ENCODE measurements at regions not wholly inside any gene's neighbourhood (a gene's known extent, or its start where the extent isn't known, plus 50 kb on each side); places are given as distances from the start of the nearest gene placed in this dataset.

DNA sequence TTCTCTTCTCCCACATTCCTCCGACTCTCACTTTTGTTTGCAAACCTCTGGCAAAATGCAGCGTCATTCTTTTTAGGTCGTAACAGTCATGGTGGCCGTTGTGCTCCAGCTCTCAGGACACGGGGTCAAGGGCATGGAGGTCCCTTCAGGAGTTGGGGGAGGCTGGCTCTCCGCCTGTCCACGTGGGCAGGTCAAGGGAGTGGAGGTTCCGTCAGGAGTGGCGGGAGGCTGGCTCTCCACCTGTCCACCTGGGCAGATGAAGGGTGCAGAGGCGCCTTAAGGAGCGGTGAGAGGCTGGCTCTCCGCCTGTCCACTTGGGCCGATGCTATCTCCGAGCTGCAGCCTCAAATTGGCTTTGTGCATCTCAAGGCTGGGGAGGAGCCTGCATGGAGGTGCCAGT, 98.0 kb downstream of the ERMARD start:
- in situ Hi-C loops (cut with HindIII; ENCODE audit: low pct_unique_long_range_greater_than_20kb, low sequenced_read_pairs): no loop called here
- no peak for DNase-seq (ENCODE audit: low read depth, low spot score)

DNA sequence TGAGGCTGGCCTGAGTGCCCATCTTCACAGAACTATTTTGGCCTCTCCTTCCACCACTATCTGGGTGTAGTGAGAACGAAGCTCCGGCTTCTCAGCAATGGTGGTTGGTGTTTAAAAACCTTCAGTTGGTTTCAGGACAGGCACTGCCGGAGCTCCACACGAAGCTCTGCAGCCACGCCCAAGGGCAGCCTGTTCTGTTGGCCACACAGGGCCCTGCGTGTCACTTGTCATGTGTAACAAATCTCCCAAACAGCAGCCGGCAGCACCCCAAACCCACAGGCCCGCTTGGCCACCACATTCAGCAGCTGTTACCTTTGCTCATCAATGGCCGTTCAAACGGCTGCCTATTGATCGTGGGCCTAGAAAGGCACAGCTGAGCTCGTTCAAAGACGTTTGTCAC, 97.5 kb downstream of the ERMARD start:
- no peak for DNase-seq (ENCODE audit: low read depth, low spot score)
- in situ Hi-C loops (cut with HindIII; ENCODE audit: low pct_unique_long_range_greater_than_20kb, low sequenced_read_pairs): no loop called here

DNA sequence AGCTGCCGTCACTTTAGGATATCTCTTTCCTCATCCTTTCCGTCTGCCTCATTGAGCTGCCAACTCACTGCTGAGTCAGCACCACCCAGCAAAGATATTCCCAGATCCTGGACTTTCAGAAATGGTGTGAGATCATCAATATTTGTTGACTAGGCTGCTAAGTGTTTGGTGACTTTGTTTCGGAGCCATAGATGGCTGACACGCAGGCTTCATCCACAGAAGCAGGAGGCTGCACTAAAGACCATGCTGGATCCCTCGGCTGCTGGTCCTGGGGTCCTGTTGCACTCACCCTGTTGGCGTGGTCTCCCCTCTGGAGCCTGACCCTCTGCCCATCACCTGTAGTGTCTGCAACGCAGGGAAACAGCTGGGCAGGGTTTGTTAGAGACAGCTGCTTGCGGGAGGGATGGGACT, 96.5 kb downstream of the ERMARD start:
- in situ Hi-C loops (cut with HindIII; ENCODE audit: low pct_unique_long_range_greater_than_20kb, low sequenced_read_pairs): no loop called here
- no peak for DNase-seq (ENCODE audit: low read depth, low spot score)

DNA sequence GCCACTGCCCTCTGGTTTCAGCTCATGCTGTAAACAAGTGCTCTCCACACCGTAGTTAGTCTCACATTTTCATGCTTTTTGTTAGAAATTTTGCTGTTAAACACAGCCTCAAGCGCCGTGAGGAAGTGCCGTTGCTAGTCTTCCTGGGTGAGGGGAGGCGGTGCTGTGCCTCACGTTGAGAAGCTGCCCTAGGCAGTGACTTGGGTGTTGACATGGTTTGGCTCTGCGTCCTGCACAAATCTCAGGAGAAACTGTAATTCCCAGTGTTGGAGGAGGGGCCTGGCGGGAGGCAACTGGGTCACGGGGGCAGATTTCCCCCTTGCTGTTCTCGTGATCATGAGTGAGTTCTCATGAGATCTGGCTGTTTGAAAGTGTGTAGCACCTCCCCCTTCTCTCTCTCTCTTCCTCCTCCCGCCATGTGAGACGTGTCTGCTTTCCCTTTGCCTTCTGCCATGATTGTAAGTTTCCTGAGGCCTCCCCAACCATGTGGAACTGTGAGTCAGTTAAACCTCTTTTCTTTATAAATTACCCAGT, 95.8 kb downstream of the ERMARD start:
- peak; percentile 41 for DNase-seq (ENCODE audit: low read depth, low spot score)
- in situ Hi-C loops (cut with HindIII; ENCODE audit: low pct_unique_long_range_greater_than_20kb, low sequenced_read_pairs): no loop called here

DNA sequence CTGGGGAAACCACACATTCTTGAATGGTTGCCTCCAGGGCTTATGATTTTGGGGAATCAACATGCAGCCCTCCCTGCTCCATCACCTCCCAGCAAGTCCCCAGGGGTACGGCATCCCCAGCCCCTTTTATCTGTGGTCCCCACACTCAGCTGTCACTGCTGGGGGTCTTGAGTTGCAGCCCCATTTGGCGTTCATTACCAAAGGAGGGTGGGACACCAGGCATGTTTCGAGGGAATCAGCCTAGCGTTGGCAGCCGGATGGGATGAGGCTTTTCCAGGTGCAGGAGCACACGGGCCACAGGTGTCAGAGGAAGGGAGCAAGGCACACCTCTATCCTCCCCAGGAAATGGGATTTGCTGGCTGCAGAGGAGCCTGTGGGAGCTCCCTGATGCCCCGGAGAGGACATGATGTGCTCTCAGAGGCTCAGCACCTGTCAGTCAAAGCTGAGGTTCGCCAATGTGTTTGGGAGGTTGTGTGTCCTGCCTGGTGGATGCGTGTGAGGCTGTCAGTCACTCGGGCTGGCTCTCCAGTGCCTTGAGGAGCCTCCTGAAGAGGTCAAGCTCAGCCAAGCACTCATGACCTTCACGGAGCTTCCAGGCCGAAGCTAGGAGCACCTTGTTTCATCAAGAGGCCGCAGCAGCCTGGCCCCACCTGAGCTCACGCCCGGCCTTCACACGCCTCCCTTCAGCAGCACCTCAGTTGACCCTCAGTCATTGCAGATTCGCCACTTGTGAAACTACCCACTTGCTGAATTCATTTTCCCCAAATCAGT, 95.0 kb downstream of the ERMARD start:
- DNase-seq (ENCODE audit: low read depth, low spot score): no peak
- in situ Hi-C loops (cut with HindIII; ENCODE audit: low pct_unique_long_range_greater_than_20kb, low sequenced_read_pairs): no loop called here

DNA sequence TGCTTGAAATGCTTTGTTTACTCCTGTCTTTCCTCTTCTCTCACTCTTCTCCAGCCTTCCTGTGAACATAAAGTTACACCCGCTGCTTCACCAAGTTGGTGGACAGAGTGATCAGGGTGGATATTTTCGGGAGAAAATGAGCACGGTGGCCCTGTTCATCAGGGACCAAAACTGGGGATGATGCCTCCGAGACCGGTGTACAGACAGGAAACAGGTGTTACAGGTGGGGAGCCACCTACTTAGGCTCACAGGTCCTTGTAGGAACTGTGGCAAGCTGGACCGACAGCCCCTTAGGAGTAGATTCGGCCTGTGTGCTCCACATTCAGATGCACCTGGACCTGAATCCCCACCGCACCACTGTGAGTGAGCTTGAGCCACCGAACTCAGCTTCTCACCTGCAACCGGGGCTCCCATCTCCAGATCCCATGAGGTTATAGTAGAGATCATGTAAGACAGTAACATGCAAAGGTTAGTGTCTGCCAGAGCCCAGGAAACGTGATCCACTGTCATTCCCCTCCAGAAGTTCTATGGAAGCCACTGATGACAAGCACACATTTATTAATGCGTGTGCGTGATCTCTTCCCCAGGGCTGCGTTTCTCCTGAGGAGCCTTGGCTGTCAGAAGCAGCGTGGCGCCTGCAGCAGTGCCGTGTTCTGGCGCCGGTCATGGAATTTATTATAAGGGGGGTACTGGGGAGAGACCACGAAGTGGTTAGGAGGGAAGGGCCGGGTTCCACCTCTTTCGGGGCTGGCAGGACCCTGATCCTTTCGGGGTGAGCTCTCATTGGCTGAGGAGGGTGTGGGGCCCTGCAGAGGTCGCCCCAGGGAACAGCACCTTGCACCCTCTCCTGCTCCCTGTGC, 94.2 kb downstream of the ERMARD start:
- in situ Hi-C loops (cut with HindIII; ENCODE audit: low pct_unique_long_range_greater_than_20kb, low sequenced_read_pairs): no loop called here
- DNase-seq (ENCODE audit: low read depth, low spot score): no peak

DNA sequence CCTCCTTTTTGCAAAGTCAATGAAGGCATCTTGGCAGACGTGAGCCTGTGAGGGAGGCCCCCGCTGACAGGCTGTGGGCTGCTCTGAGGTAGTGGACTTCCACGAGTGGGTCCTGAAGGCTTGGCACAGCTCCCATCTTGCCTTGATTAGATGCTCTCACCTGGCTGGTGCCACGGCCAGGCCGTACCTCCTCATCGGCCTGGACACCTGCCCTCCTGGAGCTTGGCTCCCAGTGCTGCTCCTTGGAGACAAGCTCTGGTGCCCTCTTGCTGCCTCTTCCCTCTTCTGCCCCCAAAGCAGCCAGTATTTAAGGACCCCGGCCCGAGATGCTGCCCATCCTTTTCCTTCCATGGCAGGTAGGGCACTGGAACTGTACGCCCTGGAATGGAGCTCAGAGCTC, 93.5 kb downstream of the ERMARD start:
- in situ Hi-C loops (cut with HindIII; ENCODE audit: low pct_unique_long_range_greater_than_20kb, low sequenced_read_pairs): no loop called here
- DNase-seq (ENCODE audit: low read depth, low spot score): no peak

DNA sequence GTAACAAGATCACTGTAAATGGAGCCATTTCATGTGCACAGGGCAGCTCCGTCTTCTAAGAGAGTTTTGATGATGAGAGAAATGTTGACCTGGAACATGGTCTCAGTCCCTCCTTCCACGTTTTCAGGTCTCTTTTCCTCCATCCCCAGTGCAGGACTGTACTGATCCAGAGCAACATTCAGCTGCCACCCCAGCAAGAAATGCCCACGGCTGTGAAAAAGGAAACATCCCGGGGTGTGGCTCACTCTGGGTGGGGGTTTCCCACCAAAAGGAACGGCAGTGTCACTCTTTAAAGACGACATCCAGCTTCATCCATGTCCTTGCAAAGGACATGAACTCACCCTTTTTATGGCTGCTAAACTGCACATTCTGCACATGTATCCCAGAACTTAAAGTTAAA, 92.6 kb downstream of the ERMARD start:
- DNase-seq (ENCODE audit: low read depth, low spot score): no peak
- in situ Hi-C loops (cut with HindIII; ENCODE audit: low pct_unique_long_range_greater_than_20kb, low sequenced_read_pairs): no loop called here

DNA sequence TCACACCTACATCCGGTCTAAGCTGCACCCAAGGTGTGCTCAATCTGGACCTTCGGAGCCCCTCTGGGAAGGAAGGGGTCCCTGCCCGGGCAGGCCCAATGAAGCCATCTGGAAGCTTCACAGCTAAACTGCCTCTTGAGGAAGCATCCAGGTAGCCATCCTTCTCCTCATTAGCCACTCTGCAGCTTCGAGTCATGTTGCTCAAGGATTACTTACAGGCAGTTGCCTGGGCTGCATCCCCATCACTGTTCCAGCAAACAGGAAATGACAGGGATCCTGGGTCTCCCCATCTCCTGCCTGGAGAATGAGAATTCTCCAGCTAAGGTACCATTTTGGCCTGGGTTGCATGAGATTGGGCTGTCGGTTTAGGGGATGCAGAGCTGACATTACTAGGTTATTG, 91.7 kb downstream of the ERMARD start:
- in situ Hi-C loops (cut with HindIII; ENCODE audit: low pct_unique_long_range_greater_than_20kb, low sequenced_read_pairs): no loop called here
- no peak for DNase-seq (ENCODE audit: low read depth, low spot score)

DNA sequence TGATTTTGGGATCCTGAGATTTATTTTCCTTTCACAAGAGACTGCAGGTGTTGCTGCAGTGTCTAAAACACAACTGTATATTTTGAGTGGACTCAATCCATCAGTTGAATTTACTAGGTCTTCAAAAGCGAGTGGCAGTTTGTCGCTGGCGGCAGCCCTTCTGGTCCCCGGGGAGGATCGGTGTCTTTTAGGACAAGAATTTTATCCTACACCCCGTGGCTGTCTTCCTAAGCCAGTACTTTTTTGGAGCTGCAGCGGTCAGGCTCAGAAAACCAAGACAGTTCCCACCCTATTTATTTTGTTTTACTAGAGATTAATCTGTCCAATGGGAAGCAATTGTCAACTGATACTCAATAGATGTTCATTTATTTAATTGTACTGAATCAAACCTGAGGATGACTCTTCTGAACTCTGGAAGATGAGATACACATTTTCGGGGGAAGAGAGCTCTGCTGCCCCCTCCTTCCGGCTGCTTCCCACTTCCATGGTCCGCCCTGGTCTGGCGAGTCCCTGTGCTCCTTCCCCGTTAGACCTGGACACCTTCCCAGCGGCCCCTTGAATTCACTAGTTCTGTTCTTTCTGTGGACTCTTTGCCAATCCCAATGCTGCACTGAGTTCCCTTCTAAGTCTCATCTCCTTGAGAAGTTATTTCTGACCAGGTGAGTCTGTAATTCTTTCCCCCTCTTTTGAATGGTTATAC, 90.6 kb downstream of the ERMARD start:
- in situ Hi-C loops (cut with HindIII; ENCODE audit: low pct_unique_long_range_greater_than_20kb, low sequenced_read_pairs): no loop called here

DNA sequence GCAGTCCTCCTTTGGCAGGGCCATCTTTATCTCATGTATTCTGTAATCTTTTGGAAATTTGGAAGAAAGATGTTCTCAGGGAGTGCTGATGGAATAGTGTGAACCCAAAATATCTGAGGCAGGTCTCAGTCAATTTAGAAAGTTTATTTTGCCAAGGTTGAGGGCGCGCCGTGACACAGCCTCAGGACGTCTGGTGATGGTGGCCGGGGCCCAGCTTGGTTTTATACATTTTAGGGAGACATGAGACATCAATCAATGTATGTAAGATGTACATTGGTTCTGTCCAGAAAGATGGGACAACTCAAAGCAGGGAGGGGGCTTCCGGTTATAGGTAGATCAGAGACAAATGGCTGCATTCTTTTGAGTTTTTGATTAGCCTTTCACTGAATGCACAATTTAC, 89.8 kb downstream of the ERMARD start:
- in situ Hi-C loops (cut with HindIII; ENCODE audit: low pct_unique_long_range_greater_than_20kb, low sequenced_read_pairs): no loop called here
- no peak for DNase-seq (ENCODE audit: low read depth, low spot score)

More for the DNA sequence above, 90.6 kb downstream of the ERMARD start:
- no peak for DNase-seq (ENCODE audit: low read depth, low spot score)

DNA sequence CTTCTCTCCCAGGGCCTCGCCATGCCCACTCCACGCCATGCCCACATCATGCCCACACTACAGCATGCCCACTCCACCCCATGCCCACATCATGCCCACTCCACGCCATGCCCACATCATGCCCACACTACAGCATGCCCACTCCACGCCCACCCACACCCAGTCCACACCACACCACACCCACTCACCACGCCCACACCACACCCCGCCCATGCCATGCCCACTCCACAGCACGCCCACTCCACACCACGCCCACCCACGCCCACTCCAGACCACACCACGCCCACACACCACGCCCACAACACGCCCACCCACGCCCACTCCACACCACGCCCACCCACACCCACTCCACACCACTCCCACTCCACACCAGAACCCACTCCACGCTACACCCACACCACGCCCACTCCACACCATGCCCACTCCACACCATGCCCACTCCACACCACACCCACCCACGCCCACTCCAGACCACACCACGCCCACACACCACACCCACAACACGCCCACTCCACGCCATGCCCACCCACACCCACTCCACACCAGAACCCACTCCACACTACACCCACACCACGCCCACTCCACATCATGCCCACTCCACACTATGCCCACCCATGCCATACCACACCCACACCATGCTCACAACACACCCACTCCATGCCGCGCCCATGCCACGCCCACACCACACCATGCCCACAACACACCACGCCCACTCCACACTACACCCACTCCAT, 88.6 kb downstream of the ERMARD start:
- DNase-seq (ENCODE audit: low read depth, low spot score): no peak
- in situ Hi-C loops (cut with HindIII; ENCODE audit: low pct_unique_long_range_greater_than_20kb, low sequenced_read_pairs): no loop called here

DNA sequence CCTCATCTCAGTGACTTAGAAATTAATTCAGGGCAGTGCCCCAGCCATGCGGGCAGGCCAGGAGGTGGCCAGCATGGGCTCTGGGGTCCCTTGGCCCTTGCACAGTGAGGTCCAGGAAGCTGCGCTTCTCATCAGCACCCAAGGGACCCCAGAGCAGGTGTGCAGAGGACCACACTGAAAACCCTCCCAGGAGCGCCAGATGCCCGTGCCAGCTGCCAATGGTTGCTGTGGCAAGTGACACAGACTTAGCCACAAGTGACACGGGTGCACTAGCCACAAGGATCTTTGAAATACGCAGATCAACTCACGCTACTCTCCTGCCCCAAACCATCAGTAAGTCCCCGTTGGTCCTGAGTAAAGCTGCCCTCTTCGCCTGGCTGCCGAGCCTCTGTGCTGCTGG, 88.1 kb downstream of the ERMARD start:
- in situ Hi-C loops (cut with HindIII; ENCODE audit: low pct_unique_long_range_greater_than_20kb, low sequenced_read_pairs): no loop called here
- no peak for DNase-seq (ENCODE audit: low read depth, low spot score)

DNA sequence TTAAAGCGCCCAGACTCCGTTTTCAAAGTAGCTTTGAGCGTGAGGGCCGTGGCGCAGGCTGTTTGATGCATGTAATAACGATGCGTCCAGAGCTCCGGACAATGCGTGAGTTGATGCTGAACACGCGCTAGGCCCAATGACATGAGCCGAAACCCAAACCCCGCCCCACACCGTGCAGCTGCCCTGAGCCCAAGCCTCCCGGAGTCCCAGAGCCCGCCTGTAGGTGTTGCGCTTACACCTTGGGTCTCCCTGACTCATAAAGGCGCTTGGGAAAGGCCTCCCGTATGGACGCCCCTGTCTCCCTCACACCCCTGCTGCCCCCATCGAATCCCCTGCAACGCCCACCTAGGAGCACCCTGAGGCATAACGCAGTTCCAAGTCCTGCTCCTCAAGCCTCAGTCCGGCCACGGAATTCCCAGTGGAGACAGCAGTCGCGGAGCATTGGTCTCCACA, 87.6 kb downstream of the ERMARD start:
- in situ Hi-C loops (cut with HindIII; ENCODE audit: low pct_unique_long_range_greater_than_20kb, low sequenced_read_pairs): no loop called here
- DNase-seq (ENCODE audit: low read depth, low spot score): no peak

DNA sequence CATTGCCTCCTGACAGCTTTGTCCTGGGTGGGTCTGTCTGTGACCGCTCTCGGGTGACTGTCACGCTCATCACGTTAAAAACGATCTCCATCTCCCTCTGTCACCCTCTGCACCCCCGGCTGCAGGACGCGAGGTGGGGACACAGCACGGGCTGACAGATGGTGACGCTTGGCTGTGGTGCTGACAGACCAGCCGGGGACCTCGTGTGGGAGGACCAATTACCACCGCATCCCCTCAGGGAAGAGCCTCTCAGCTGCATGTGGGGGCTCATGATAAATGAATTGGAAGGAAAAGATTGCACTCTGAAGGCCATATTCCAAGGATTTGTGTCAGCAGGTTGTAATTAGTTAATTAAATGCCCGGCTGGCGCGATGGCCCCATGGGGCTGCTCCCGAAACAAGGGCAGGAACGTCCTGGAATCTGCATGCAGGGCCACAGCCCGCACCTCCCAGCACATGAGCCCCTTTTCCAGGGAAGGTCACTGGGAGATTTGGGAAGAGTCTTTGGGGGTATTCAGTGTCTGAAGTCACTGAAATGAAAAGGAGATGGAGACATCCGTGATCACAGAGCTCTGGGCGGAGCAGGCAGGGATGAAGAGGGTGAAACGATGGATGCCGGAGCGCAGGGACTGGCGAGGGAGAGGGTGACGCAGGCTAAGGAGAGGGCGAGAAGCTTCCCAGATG, 87.1 kb downstream of the ERMARD start:
- no peak for DNase-seq (ENCODE audit: low read depth, low spot score)
- in situ Hi-C loops (cut with HindIII; ENCODE audit: low pct_unique_long_range_greater_than_20kb, low sequenced_read_pairs): no loop called here

DNA sequence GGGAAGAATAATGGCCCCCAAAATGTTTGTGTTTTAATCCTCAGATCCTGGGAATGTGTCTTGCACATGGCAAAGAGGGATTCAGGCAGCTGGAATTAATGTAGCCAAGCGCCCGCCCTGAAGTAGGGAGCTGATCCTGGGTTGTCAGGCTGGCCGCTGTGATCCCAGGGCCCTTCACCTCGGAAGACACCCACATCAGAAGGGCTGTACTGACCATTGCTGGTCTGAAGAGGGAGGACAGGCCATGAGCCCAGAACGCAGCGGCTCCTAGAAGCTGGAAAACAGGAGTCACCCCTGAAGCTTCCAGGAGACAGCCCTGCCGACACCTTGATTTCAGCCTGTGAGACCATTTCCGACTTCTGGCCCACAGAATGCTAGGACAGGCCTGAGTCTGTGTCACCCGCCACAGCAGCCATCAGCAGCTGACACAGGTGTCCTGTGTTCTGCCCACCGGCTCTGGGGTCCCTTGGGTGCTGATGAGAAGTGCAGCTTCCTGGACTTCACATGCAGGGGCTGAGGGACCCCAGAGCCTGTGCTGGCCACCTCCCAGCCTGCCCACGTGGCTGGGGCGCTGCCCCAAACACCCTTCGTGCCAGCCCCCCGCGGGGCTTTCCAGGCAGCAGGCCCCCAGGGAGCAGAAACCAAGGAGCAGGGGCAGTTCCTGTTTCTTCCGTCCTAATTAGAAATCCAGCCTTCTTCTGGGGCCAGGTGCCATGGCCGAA, 86.3 kb downstream of the ERMARD start:
- in situ Hi-C loops (cut with HindIII; ENCODE audit: low pct_unique_long_range_greater_than_20kb, low sequenced_read_pairs): no loop called here
- DNase-seq (ENCODE audit: low read depth, low spot score): no peak

All from SK-MEL-5 (cell line).